ENCODE measurements at regions not wholly inside any gene's neighbourhood (a gene's known extent, or its start where the extent isn't known, plus 50 kb on each side); places are given as distances from the start of the nearest gene placed in this dataset.

GRCh38 chr7:12834782-12835181, 147.3 kb downstream of the ARL4A start:
- no peak for TF ChIP-seq POLR2AphosphoS5 (IDR thresholded peaks at IDR 0.05; ENCODE audit: low read depth, low read length)
- no peak for TF ChIP-seq SIN3A (IDR thresholded peaks at IDR 0.05; ENCODE audit: borderline replicate concordance, insufficient read depth, low read length)
